ENCODE measurements at regions not wholly inside any gene's neighbourhood (a gene's known extent, or its start where the extent isn't known, plus 50 kb on each side); places are given as distances from the start of the nearest gene placed in this dataset.

GRCh38 chr20:1722513-1723050 lies 65.0 kb upstream of the SIRPG start:
- H3K27ac Mint-ChIP-seq, result no peak overlapping the region
- no peaks in the 10 kb centered on the region for H3K36me3 Mint-ChIP-seq
- no peak for TF ChIP-seq CTCF (IDR thresholded peaks at IDR 0.05; ENCODE audit: unreplicated experiment)
- H3K27me3 Mint-ChIP-seq (ENCODE audit: low read depth), result peaks cover 64% of the 10 kb centered on the region
- DNase-seq (ENCODE audit: low spot score in 2 of 2, unreplicated experiment in 2 of 2), result no peak
- no peaks in the 10 kb centered on the region for H3K4me1 Mint-ChIP-seq
- H3K9me3 Mint-ChIP-seq, result peaks cover 7% of the 10 kb centered on the region
- H3K4me3 Mint-ChIP-seq, result no peak overlapping the region

- peaks cover 70% of the 10 kb centered on the region for H3K27me3 Mint-ChIP-seq (ENCODE audit: low read depth)
- DNase-seq (ENCODE audit: low spot score in 2 of 2, unreplicated experiment in 2 of 2), result no peak
- H3K36me3 Mint-ChIP-seq, result no peaks in the 10 kb centered on the region
- H3K4me3 Mint-ChIP-seq, result no peak overlapping the region
- H3K4me1 Mint-ChIP-seq, result no peaks in the 10 kb centered on the region
- no peak for TF ChIP-seq CTCF (IDR thresholded peaks at IDR 0.05; ENCODE audit: unreplicated experiment)
- H3K9me3 Mint-ChIP-seq, result peaks cover 7% of the 10 kb centered on the region
- no peak overlapping the region for H3K27ac Mint-ChIP-seq
Measured at GRCh38 chr20:1721687-1722512, 64.3 kb upstream of the SIRPG start.

GRCh38 chr20:1720845-1721475 lies 63.4 kb upstream of the SIRPG start:
- no peak for TF ChIP-seq CTCF (IDR thresholded peaks at IDR 0.05; ENCODE audit: unreplicated experiment)
- no peak for DNase-seq (ENCODE audit: low spot score in 2 of 2, unreplicated experiment in 2 of 2)
- Mint-ChIP-seq H3K27ac (no peak overlapping the region), H3K4me1 (no peaks in the 10 kb centered on the region), H3K4me3 (no peak overlapping the region), H3K36me3 (no peaks in the 10 kb centered on the region), H3K27me3 (ENCODE audit: low read depth) (peaks cover 78% of the 10 kb centered on the region), H3K9me3 (peaks cover 7% of the 10 kb centered on the region)

- no peak overlapping the region for H3K27ac Mint-ChIP-seq
- peaks cover 81% of the 10 kb centered on the region for H3K27me3 Mint-ChIP-seq (ENCODE audit: low read depth)
- no peaks in the 10 kb centered on the region for H3K4me1 Mint-ChIP-seq
- H3K4me3 Mint-ChIP-seq, result no peak overlapping the region
- H3K36me3 Mint-ChIP-seq, result no peaks in the 10 kb centered on the region
- peaks cover 7% of the 10 kb centered on the region for H3K9me3 Mint-ChIP-seq
- DNase-seq (ENCODE audit: low spot score in 2 of 2, unreplicated experiment in 2 of 2), result no peak
- TF ChIP-seq CTCF (IDR thresholded peaks at IDR 0.05; ENCODE audit: unreplicated experiment), result no peak
Measured at GRCh38 chr20:1720226-1720625, 62.6 kb upstream of the SIRPG start.

GRCh38 chr20:1718604-1719384 lies 61.2 kb upstream of the SIRPG start:
- no peak for TF ChIP-seq CTCF (IDR thresholded peaks at IDR 0.05; ENCODE audit: unreplicated experiment)

More at GRCh38 chr20:1718604-1719384, 61.2 kb upstream of the SIRPG start:
- Mint-ChIP-seq H3K9me3 (no peaks in the 10 kb centered on the region), H3K36me3 (no peaks in the 10 kb centered on the region), H3K4me1 (no peaks in the 10 kb centered on the region), H3K27ac (no peak overlapping the region), H3K4me3 (no peak overlapping the region), H3K27me3 (ENCODE audit: low read depth) (peaks cover 85% of the 10 kb centered on the region)
- no peak for DNase-seq (ENCODE audit: low spot score in 2 of 2, unreplicated experiment in 2 of 2)

Data from mesothelial cell of epicardium (in vitro differentiated cells).